IPS DF 4.7 (cell line): ENCODE measurements at regions not wholly inside any gene's neighbourhood (a gene's known extent, or its start where the extent isn't known, plus 50 kb on each side); places are given as distances from the start of the nearest gene placed in this dataset.
A peak's percentile ranks its signal among the peaks of the same experiment; 100 is the strongest.

Experiments
- DNase-seq: peaks from one replicate; pipeline ENCODE4 v3.0.0-alpha.2; 2013; ENCODE audit warnings: low spot score; ENCODE audit errors: extremely low read depth

- DNase-seq: no peak
These were observed 128.0 kb upstream of the MBL2 start for GRCh38 chr10:52900593-52900992.

- DNase-seq: no peak
These were observed 124.6 kb upstream of the MBL2 start for GRCh38 chr10:52897162-52897561.

- DNase-seq: no peak
These were observed 122.5 kb upstream of the MBL2 start for GRCh38 chr10:52895059-52895458.

- no peak for DNase-seq
These were observed 117.7 kb upstream of the MBL2 start for GRCh38 chr10:52890281-52890680.

GRCh38 chr10:52889611-52890010 is 117.0 kb upstream of the MBL2 start:
- no peak for DNase-seq

- DNase-seq: peak; percentile 90
These were observed 111.7 kb upstream of the MBL2 start for GRCh38 chr10:52883996-52884871.

GRCh38 chr10:52879091-52879807 is 106.7 kb upstream of the MBL2 start:
- DNase-seq: no peak

GRCh38 chr10:52877451-52877850 is 104.9 kb upstream of the MBL2 start:
- no peak for DNase-seq

- no peak for DNase-seq
These were observed 102.8 kb upstream of the MBL2 start for GRCh38 chr10:52875336-52875735.

- DNase-seq: no peak
These were observed 102.0 kb upstream of the MBL2 start for GRCh38 chr10:52874581-52874980.

GRCh38 chr10:52871191-52871843 is 98.7 kb upstream of the MBL2 start:
- no peak for DNase-seq

GRCh38 chr10:52870562-52870961 is 98.0 kb upstream of the MBL2 start:
- no peak for DNase-seq

GRCh38 chr10:52869864-52870263 is 97.3 kb upstream of the MBL2 start:
- no peak for DNase-seq

GRCh38 chr10:52865213-52865612 is 92.6 kb upstream of the MBL2 start:
- DNase-seq: no peak

GRCh38 chr10:52864201-52865106 is 91.9 kb upstream of the MBL2 start:
- peak; percentile 41 for DNase-seq

GRCh38 chr10:52858722-52859121 is 86.1 kb upstream of the MBL2 start:
- DNase-seq: no peak

GRCh38 chr10:52855546-52856325 is 83.2 kb upstream of the MBL2 start:
- no peak for DNase-seq

- DNase-seq: no peak
These were observed 81.1 kb upstream of the MBL2 start for GRCh38 chr10:52853704-52854103.

GRCh38 chr10:52836816-52837215 is 64.2 kb upstream of the MBL2 start:
- no peak for DNase-seq
